ENCODE measurements at regions not wholly inside any gene's neighbourhood (a gene's known extent, or its start where the extent isn't known, plus 50 kb on each side); places are given as distances from the start of the nearest gene placed in this dataset.
"Not testable (repeated sequence)": the region's sequence is repeated elsewhere in the genome, so short reads cannot be mapped to it uniquely, and the experiment has no call there.

DNA sequence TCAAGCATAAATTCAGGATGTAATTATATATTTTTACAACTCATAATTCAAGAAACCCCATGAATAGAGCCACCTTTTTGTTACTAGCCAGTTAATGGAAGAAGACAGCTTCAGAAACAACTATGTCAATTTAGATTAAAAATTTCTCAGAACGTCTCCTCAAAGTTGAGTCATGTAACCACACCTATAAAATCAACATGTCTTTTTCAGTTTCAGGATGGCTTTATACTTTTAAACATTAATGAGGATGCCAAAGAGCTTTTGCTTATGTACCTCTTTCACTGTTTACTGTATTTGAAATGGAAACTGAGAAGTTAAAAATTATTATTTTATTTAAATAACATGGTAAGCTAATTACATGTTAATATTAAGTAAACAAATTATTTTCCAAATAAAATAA lies 280.1 kb downstream of the PTH2R start:
- no peak for DNase-seq

DNA sequence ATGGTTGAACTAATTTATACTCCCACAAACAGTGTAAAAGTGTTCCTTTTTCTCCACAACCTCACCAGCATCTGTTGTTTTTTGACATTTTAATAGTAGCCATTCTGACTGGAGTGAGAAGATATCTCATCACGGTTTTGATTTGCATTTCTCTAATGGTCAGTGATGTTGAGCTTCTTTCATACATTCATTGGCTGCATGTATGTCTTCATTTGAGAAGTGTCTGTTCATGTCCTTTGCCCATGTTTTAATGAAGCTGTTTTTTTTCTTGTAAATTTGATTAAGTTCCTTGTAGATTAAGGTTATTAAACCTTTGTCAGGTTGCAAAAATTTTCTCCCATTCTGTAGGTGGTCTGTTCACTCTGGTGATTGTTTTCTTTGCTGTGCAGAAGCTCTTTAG lies 281.1 kb downstream of the PTH2R start:
- DNase-seq = not testable (repeated sequence)

DNA sequence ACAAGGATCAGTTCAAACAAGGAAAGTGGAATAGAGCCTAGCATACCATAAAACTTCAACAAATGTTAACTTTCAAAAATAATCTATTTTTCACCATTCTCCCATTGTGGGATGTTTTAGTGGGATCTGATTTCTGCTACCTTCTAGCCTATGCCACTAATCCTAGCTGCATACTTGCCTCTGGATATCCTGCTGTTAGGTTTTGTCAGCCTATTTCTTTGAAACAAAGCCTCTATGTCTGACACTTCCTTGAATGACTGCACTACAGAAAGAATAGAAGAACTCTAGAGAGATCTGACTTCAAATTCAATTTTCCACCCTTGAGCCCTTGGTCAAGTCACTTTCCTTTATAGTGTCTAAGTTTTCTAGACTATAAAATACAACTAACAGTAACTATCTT lies 291.5 kb downstream of the PTH2R start:
- DNase-seq = no peak

GRCh38 chr2:208708486-208708885 lies 301.9 kb downstream of the PTH2R start:
- DNase-seq = no peak

GRCh38 chr2:208711598-208711997 lies 305.0 kb downstream of the PTH2R start:
- no peak for DNase-seq

DNA sequence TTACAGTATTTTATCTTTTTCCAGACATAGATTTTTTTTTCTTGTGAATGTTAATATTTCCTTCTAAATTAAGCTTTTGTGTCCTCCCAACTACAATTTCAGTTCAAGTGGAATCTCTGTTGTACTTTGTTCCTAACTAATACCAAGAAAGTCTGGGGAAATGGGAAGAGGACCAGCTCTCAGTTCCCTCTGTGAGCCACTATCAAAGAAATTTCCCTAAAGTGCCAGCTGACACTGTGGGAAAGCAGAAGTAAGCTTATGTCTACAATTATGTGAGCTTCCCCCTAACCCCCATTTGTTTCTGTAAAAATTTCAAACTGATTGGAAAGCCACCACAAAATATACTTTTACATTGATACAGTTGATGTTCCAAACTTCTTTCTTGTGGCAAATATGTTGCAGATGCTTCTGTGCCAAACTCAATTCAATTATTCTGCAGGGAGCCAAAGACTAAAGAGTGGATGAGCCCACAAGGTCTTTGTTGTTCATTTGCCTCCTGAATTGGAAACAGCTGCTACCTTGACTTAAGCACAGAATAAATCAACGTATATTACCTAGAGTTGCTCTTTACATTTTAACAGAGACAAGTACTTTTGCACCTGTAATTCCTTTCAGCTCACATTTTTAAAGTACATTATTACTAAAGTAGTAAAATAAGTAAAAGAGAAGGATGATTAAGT lies 306.6 kb downstream of the PTH2R start:
- DNase-seq = no peak

DNA sequence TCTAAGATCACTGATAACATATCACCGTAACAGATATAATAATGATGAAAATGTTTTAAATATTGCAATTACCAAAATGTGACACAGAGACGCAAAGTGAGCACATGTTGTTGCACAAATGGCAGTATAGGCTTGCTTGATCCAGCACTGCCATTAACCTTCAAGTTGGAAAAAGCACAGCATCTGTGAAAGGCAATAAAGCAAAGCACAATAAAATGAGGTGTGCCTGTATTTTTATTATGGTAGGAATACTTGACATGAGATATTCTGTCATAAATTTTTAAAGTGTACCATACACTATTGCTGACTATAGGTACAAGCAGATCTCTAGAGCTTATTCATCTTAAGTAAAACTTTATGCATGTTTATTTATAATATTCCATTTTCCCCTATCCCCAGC lies 312.2 kb downstream of the PTH2R start:
- DNase-seq = no peak

DNA sequence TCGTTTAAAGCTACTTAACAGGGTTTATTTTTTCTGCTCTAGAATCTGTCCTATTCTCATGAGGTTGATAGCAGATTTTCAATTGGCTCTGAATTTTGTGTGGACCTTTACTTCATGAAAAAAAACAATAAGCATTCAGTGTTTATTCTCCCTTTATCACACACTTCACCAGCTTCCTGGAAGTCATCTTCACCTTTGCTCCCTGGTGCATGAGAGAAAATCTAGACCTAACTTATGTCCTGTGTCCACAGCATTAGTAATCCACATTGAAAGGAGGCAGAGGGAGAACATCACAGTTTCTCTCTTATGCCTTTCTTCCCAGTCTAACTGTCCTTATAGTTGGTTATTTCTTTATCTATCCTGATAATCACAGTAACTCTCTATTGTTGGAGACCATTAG lies 316.1 kb downstream of the PTH2R start:
- DNase-seq = no peak

DNA sequence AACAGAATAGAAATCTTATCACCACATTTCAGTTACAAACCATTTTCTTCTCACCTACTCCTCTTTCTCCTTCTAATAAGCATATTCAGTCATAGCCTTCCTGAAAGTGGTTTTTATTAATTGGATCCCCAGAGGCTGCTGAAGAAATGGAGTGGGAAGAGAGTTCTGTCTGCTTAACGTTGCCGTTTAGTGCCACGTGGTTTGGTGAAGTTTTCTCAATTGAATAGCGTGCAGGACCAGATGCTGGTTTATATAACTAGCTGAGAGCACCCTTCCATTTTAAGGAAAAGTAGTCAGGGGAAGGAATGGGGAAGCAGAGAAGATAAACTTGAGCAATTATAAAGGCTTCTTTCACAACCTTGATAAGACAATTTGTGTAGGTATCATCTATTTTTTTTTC lies 318.7 kb downstream of the PTH2R start:
- no peak for DNase-seq

DNA sequence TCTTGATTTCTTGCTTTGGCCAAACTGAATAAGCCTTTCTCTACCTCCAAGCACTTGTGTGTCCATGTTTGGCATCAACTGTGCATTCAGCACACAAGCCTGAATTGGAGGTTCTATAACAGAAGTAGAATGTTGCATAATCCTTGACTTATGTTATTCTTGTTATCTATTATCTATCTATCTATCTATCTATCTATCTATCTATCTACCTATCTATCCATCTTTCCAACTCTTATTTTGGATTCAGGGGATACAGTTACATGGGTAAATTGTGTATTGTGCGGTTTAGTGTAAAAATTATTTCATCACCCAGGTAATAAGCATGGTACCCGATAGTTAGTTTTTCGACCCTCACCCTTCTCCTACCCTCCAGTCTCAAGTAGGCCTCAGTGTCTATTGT lies 319.6 kb downstream of the PTH2R start:
- DNase-seq = no peak

DNA sequence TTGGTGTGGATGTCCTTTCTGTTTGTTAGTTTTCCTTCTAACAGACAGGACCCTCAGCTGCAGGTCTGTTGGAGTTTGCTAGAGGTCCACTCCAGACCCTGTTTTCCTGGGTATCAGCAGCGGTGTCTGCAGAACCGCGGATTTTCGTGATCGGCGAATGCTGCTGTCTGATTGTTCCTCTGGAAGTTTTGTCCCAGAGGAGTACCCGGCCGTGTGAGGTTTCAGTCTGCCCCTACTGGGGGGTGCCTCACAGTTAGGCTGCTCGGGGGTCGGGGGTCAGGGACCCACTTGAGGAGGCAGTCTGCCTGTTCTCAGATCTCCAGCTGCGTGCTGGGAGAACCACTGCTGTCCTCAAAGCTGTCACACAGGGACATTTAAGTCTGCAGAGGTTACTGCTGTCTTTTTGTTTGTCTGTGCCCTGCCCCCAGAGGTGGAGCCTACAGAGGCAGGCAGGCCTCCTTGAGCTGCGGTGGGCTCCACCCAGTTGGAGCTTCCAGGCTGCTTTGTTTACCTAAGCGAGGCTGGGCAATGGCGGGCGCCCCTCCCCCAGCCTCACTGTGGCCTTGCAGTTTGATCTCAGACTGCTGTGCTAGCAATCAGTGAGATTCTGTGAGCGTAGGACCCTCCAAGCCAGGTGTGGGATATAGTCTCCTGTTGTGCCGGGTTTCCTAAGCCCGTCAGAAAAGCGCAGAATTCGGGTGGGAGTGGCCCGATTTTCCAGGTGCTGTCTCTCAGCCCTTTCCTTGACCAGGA lies 345.2 kb downstream of the PTH2R start:
- peak; percentile 9 for DNase-seq

- DNase-seq = no peak
Measured at GRCh38 chr2:208757364-208757763, 350.8 kb downstream of the PTH2R start.

- not testable (repeated sequence) for DNase-seq
Measured at GRCh38 chr2:208773074-208773473, 366.5 kb downstream of the PTH2R start.

DNA sequence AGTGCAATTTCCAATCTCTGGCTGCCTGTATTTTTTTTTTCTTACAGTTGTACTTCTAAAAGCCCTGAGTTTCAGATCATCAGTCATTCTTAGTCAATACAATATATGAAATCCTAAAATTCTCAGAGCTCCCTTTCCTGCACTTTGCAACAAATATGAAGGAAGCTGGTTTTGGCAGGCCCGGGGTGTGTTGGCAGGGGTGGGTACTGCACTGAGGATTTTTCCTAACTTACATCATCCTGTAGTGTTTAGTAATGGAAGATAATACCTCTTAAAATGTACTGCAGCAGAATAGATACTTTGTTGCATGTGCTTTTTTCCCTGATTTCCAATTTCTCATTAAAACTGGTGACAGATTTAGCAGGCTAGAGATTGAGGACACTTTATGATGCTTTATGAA lies 374.6 kb downstream of the PTH2R start:
- DNase-seq = no peak

- DNase-seq = no peak
Measured at GRCh38 chr2:208782097-208782496, 375.5 kb downstream of the PTH2R start.

- DNase-seq = no peak
Measured at GRCh38 chr2:208783184-208783583, 376.6 kb downstream of the PTH2R start.

- not testable (repeated sequence) for DNase-seq
Measured at GRCh38 chr2:208784774-208785173, 378.2 kb downstream of the PTH2R start.

DNA sequence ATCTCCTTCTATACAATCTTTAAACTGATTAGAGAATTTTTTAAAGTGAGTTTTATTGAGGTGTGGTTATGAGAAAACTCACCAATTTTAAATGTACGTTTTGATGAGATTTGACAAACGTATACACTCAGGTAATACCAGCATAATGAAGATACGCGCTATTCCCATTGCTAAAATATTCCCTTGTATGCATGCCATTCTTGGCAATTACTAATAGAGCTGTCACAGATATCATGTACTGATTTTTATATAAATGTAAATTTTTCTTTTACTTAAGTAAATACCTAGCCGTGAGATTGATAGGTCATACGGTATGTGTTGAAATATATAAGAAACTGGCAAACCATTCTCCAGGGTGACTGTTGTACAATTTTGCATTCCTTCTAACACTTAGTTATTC lies 384.7 kb downstream of the PTH2R start:
- DNase-seq = no peak

DNA sequence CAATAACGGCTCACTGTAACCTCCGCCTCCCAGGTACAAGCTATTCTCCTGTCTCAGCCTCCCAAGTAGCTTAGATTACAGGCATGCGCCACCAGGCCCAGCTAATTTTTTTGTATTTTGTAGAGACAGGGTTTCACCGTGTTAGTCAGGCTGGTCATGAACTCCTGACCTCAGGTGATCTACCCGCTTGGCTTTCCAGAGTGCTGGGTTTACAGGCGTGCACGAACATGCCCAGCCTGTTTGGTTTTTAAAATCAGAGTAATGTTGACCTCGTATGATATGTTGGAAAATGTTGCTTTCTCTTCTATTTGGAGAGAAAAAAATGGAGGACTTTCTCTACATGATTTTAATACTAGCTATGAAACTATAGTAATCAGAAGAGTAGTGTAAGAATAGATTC lies 386.2 kb downstream of the PTH2R start:
- DNase-seq = no peak

GRCh38 chr2:208793434-208793833 lies 386.8 kb downstream of the PTH2R start:
- DNase-seq = peak; percentile 32

DNA sequence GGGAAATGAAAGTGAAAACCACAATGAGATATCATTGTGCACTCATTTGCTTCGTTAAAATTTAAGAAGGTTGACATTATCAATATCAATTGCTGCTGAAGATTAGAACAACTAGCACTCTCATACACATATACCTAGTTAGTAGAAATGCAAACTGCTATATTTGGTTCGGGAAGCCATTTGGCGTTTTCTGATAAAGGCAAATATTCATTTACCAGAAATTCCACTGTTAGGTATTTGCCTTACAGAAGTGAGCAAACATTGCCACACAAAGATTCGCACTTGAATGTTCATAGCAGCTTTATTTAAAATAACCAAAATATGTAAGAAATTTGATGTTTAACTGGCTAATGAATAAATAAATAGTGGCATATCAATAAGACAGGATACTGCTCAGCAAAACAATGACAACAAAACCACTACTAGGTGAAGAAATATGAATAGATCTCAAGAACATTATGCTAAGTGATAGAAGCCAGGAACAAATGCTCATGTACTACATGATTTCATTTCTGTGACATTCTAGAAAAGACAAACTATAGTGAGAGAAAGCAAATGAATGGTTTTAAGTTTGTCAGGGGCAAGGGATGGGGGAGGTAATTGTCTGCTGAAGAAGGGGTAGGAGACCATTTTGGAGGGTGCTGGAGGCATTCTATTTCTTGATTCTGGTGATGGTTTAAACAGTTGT lies 387.8 kb downstream of the PTH2R start:
- no peak for DNase-seq

DNA sequence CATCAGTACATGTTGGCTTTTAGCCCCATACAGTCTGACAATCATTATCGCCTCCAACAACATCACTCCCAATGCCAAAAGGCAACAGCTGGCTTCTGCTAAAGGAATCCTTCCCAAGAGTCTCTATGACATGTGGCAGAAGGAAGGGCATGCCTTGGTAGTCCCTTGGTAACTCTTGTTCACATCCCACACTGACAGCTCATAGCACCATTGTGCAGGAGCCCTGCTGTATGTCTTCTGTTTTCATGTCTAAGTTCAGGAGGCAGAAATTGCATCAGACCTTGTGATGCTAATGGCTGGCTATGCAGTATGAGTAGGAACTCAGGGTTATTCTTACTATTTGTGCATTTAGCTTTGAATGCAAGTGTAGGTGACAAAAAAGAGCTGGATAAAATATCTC lies 392.1 kb downstream of the PTH2R start:
- DNase-seq = no peak

- DNase-seq = no peak
Measured at GRCh38 chr2:208799397-208799796, 392.8 kb downstream of the PTH2R start.

- DNase-seq = not testable (repeated sequence)
Measured at GRCh38 chr2:208800887-208801286, 394.3 kb downstream of the PTH2R start.

Measured in RPMI8226 (cell line).